GM04503 (cell line): ENCODE measurements at regions not wholly inside any gene's neighbourhood (a gene's known extent, or its start where the extent isn't known, plus 50 kb on each side); places are given as distances from the start of the nearest gene placed in this dataset.

Experiments used
- DNase-seq: peaks from one replicate; pipeline ENCODE4 v3.0.0-alpha.2; 2012; ENCODE audit warnings: low read depth

DNA sequence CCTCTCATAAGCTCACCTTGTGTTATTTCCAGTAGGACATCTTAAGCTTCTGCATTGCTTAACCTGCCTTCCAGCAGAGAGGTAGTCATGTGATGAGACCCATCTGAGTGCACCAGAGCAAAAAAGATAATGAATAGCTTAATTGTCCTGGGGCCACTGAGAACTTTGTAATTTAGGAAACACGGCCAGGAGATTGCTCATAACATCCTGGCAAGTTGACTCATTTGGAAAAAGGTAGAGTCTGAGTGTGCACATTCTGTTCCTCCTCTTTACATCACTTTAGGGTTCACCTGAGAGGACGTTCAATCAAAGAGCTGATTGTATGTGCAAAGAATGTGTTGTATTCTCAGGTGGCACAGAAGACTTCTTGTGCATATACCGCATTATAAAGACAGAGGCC lies 830.2 kb upstream of the SOX11 start:
- no peak for DNase-seq

DNA sequence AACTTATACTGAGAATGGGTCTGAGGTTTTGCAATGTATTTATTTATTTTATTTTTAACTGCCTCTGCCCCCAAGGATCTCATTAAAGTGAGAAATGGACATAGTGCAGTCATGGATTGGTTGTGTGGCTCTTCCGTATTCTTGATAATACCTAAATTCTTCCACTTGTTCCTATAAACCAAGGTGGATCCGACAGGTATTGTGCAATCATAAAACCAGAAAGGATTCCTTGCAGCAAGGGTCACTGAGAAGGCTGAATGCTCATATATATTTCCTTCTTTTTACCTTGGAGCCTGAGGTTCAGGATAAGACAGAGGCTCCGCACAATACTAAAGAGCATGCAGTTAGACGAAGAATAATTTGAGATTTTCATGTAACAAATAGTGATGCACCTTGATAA lies 826.0 kb upstream of the SOX11 start:
- no peak for DNase-seq

DNA sequence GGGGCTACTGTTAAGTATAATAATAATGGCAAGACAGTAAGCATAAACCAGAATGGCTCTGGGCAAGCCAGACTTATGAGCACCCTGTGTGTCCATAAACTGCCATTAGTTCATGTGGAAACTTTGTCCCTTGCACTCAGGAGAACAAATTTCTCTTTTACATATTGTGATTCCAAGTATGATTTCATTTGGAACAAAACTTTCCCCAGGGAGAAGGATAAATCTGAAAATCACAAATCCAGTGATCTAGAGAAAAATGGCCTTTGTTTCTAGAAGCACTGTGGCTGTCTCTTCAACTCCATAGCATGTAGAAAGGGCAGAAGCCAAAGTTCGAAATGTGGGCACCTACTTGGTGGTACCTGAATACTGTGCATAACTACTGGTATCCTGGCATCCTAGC lies 823.7 kb upstream of the SOX11 start:
- no peak for DNase-seq

DNA sequence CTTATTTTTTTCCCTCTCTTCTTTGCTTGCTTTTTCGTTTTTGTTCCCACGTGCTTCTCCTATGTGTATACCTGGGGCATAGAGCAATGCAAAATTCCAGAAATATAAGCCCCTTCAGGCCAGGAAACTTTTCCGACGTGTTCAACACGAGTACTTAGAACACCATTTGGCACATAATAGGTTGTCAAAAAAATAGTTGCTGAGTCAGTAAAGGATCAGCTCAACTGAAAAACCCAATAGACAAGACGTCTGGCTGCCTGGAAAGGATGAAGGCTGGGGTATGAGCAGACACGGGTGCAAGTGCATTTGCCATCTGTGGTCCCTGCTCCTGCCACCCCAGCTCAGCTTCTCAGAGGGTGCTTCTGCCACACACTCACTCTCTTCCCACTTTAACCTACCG lies 823.0 kb upstream of the SOX11 start:
- DNase-seq = no peak

DNA sequence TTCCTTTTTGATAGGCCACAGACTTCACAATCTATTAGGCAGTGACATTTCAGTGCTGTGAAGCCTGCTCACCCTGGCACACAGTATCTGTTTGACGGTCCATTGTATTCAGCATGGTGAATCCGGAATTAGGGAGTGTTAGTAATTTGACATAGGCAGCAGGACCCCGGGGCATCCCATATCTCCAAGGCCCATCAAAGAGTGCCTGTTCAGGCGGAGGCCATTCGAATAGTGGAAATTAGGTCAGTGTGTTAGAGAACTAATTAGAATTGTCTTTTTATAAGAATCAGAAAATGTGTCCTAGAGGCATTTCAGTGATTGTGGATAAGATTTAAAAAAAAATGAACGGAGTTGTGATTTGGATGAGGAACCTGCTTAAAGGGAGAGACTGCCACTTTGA lies 818.8 kb upstream of the SOX11 start:
- DNase-seq = no peak

DNA sequence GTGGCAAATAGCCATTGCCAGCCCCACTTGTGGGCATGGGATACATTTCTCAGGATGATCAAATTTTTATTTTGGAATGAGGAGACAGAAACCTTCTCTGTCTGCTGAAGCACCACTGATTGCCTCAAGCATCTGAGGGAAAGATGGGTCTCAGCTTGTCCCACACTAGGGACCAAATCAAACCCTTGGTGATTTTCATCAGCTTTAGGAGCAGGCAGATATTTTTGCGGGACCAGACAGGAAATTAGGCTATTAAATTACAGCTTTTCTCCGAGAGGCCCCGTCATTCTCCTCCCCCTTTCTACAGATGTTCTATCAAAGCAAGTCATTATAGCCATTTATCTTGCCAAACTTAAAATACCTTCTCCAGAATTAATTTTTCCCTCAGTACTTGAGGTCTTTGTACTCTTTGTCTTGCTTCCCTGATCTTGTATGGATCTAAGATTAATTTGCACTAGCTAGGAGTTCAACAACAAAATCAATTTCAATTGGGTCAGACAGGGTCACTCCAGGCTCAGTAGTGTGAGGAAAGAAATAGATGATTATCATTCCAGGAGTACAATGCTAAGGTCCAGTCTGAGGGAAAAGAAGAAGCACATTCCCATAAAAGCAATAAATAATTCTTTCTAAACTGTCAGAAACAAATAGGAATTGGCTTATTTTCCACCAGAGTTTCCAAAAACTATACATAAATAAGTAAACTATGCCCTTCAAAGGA lies 818.1 kb upstream of the SOX11 start:
- DNase-seq = no peak

DNA sequence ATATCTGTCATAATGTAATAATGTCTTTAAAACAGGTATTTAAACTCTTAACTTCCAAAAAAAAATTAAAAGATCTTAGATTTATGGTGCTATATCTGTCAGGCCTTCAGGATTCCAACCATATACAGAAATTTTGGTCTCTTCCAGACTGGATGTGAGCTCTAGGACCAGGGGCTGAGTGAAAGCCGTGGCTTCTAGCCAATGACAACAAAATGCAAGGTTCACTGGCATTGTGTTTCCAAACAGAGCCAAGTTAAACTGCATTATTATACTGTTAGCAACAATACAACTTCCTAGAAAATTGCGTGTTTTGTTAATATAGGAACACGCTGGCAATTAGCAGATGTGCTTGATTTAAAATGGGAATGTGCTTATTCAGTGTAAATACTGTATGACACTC lies 809.8 kb upstream of the SOX11 start:
- no peak for DNase-seq

DNA sequence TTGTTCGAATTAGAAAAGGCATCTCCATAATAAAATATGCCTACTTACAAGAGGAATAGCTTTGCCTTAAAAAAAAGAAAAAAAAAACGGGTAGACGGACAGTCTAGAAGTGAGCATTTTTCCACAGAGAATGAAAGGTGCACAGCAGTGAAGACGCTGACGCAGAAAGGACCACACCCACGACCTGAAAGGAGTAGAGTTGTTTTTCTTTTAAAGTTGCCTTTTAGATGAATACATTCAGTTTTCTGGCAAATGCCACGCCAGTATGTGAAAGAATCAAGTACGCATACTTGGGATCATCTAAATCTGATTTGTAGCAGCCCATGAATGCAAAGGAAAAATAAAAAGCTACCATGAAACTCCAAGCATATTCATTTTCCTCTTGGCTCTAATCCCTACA lies 809.2 kb upstream of the SOX11 start:
- DNase-seq = no peak

DNA sequence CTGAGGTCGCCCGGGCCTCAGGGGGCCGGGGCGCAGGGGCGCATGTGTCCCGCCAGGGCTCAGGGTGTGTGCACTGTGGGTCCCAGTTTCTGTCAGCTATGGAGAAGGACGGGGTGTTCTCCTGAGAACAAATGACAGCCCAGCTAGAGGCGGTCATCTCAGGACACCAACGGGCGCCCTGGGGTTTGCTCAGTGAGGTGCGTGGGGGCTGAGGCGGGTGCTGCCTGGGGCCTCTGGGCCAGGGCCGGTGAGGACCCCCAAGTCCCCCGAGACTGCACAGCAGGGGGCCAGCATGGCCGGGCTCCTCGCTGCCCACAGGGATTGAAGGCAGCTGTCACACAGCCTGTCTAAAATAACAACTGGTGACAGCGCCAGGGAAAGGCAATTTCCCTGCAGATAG lies 808.8 kb upstream of the SOX11 start:
- DNase-seq = no peak

DNA sequence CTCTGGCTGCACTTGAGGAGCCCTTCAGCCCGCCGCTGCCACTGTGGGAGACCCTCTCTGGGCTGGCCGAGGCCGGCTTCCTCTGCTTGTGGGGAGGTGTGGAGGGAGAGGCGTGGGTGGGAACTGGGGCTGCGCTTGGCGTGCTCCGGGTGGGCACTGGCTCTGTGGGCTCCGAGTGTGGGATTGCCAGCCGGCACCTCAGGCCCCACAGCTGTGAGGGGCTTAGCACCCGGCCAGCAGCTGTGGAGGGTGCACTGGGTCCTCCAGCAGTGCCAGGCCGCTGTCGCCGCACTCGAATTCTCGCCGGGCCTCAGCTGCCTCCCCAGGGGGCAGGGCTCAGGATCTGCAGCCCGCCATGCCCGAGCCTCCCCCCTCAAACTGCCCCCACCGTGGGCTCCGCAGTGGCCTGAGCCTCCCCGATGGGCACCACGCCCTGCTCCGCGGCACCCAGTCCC lies 808.0 kb upstream of the SOX11 start:
- DNase-seq = no peak

DNA sequence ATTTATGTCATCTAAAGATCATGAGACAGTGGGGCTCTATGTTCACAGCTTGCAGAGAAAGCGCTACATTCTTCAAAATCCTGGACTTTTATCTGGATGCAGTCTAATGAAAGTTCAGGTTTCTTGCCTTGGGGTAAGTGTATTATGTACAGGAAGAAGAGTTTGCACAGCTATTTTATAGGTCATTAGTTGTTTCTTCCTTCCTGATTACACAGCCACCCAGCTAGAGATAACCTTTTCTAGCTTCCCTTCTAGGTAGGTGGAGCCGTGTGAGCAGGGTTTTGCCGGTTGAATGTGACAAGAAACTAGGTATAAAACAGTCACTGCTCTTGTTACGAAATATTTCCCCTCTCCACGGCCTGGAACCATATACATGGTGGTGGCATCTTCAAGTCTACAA lies 800.8 kb upstream of the SOX11 start:
- DNase-seq = no peak

DNA sequence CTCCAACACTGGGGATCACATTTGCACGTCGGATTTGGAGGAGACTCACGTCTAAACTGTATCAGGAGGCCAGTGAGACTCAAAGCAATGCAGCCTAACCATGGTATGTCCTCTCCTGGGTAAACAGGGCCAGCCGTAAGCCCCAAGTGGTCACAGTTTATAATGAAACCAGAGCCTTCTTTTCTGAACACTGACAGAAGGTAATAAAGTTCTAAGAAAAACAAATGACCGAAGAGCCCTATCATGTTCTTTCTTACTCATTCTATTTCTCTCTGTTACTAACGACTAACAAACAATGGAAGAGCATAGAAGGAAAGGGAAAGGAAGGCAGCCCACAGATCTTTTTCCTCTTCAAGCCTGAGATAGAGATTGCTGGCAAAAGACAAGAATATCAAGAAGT lies 796.8 kb upstream of the SOX11 start:
- DNase-seq = no peak

DNA sequence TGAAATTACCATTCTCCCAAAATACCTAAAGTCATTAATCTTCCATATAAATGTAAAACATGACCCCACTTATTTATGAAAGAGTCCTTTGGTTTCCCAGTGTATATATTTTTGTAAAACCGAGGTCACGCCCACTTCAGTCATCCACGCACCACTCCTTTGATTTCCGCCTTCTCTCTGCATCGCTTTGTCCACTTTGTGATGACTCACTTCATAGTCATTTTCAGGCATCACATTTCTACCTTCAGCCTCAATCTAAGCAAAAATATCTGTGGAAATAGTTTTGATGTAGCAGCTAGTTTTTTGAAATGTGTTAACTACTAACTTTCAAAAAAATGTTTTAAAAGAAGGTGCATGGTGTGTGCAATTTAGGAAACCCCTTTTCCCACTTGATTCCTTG lies 793.5 kb upstream of the SOX11 start:
- DNase-seq = no peak

DNA sequence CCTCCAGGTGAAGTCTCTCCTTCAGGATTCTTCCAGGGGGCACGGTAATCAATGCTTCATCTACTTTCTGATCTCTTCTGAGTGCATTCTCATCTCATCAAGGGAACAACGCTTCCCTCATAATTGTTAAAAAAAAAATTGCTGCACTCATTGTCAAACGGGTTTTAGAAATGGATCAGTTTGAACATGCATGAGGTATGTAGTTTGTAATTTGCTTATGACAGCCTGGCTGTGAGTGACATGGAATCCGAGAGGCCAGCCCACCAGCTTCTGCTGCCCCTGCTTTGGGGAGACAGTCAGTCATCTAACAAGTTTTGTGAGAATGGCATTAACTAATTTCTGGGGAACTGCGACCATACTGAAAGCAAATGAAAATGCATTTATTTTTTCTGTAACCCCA lies 791.9 kb upstream of the SOX11 start:
- DNase-seq = no peak

DNA sequence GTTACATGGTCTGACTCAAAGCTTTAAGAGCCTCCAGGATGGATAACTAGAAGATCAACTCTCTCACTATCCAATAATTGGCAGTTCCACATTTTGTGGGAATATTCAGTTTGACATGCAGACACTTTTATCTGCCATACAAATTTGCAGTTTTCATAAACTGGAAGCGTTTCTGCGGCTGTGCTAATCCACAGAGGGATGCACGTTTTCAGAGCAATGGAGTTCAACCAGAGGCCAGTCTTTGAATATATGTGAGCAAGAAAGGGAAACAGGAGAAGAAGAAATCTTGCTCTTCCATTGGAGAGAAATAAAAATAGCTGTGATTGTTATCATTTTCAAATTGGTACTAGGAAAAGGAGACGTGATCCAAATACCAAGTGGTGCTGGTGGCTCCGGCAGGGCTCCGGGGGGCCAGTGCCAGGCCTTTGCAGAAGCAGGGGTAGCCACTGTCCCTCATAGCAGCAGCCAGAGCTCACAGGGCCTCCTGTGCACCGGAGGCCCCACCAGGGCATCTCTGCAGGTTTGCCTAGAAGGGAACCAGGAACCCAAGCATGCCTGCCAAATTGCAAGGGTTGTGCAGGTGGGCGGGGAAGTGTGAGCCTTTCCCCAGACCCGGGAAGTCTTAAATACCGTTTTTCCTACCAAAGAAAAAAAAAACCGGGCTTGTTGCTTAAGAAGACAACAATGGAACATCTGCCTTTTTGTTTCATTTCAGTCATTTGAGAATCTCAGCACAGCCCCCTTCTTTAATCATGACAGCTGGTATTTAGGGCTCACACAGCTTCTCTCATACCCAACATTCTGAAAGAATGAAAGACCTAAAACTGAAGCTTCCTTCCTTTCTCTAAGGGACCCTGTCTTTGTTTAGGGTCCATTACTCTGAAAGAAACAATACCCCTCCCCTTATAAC lies 791.1 kb upstream of the SOX11 start:
- DNase-seq = no peak

DNA sequence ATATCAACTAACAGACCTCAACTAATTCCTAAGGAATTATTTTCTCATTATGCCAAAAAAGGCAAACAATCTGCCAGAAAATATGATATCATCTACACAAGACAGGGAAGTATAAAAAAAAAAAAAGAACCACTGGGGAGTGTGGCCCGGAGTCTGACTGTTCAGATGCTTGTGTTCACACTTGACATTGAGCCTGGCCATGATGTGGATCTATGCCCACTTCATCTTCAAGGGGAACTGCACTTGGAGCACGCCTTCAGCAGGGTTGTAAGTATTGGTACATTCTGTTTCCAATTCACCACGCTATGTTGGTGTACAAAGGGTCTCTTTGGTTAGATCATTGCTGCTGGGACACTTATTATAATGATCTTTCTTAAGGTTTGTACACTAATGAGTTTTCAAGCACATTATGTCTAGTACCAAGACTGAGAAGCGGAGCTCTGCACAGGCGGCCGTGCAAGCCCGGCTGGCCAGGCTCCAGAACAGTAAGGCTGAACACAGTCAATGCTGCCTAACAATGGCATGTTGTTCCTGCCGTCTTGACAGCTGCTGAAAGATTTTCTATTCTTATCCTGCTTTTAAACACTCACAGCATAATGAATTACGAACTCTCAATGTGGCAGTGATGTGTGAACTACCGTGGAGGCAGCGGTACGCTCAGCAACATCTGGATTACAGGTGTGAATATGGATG lies 788.4 kb upstream of the SOX11 start:
- DNase-seq = no peak

DNA sequence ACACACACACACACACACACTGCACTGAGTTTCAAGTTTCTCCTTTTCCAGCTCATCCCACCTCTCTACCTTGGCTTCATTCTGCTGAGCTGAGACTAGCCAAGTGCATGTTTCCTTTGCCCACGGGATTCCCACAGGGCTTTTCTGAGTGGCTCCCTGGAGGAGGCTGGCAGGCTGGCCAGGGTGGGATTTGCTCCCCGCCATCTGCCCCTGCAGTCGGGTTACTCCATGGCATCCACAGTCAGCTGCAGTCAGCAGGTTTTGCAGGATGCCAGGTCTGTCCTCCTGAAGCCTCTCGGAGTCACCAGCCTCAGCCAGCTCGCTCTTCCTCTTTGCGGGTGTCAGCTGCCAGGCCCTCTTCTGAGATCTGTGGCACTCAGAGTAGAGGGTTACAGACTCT lies 783.7 kb upstream of the SOX11 start:
- DNase-seq = no peak

DNA sequence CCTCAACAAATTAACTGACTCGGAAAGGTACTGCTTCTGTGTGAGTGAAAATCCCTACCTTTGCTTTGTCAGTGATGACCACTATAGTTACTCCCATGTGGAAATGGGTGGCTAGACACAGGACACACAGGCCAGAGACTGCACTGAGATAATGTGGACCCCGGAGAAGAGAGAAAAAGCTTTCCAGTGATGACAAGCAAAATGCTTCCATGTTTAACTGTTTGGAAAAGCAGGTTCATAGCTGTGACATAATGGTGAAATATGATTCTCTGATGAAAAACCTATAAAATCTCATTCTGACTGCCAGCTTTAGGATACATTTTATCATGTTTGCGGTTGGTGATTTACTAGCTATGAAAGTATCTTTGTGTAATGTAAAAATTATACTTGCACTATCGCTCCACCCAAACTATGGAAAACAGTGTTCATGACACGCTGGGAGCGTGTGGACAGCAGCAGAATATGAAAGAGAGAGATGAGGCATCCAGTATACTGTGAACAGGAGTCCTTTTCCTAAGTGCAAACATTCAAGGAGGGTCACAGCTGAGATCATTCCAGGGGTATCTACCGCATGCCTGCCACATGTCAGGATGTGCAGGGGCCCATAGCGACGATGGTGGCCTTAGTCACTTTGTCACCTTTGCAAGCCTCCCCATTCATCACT lies 782.7 kb upstream of the SOX11 start:
- no peak for DNase-seq

DNA sequence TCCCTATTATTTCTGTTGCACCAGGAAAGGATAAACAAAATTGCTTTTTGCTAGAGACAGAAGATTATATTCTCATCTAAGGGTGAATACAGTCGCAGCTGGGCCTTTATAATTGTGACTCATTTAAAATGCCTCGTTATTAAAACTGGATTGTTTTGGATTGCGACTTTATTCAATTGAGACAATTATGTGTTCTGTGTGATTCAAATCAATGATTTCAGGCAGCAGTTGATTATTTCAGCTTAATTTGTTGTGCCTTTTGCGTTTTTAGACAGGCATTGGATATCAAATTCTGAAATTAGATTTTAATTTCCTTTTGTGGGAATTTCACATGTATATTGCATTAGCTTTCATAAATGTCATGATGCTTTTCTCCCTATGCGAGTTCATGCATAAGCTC lies 778.1 kb upstream of the SOX11 start:
- no peak for DNase-seq

DNA sequence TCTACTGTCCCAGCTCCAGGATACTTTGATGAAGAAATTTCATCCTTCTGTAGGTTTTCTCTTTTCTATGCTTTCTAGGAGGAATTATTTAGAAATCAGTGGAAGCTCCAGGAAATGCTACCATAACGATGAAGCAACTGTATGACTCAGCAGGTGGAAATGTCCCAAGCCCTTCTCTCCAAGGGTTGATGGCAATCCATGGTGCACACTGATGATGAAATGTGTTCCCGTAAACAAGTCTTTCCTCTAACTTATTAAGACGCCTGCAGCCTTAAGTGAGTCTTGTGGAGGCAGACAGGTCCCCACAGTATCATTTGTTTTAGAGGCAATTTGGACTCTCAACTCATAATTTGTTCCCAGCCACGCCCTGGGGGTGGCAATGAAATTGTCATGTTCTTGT lies 777.6 kb upstream of the SOX11 start:
- no peak for DNase-seq

DNA sequence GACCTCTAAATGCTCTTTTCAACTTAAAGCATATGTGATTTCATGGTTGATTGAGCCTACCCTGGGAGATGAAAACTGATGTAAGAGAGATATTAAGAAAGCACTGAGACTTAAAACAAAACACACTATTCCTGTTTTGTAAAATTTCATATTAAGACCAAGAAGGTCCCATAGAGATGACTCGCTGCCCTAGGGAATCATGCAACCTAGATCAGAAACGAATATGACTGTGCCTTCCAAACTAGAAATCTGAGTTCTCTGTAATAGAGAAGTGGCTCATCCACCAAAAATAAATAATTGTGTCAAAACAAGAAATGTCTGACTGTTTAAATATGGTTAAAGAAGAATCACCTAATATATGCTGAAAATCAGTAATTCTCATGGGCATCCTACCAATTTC lies 776.8 kb upstream of the SOX11 start:
- no peak for DNase-seq

DNA sequence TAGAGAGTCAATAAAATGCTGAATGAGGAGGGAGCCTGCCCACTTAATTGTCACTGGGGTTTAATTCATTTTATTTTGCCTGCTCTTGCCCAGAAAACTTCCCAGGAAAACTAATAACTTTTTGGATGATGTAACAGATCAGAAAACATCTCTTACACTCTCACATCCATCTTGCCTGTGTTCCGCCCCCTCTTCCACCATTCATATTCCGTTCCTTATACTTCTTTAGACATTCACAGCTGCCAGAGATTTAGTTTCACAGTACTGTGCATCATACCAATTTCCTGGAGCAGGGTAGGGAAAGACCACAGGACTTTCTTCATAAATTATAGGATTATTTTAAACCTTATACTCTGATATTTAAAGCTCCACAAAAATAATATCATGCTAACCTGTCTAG lies 776.1 kb upstream of the SOX11 start:
- DNase-seq = no peak
